Liver (tissue), 8 donors: ENCODE measurements at regions not wholly inside any gene's neighbourhood (a gene's known extent, or its start where the extent isn't known, plus 50 kb on each side); places are given as distances from the start of the nearest gene placed in this dataset.

Experiments used
- DNase-seq: peaks from one replicate; pipeline ENCODE4 v3.0.0-alpha.2; 2017; ENCODE audit warnings: low spot score
- H3K27ac ChIP-seq, 2 donors: one replicate each; pipeline ENCODE4 v1.7.0; 2013; ENCODE audit warnings: inconsistent platforms in 2 of 2, low read length in 2 of 2, control low read depth in 1 of 2, low read depth in 1 of 2, mild to moderate bottlenecking in 1 of 2
- H3K27me3 ChIP-seq, 4 donors: one replicate each; pipeline versions ENCODE4 v1.6.1 to v1.7.0; 2013; ENCODE audit warnings: low read length in 3 of 4, inconsistent platforms in 1 of 4, mild to moderate bottlenecking in 1 of 4, moderate library complexity in 1 of 4; ENCODE audit not compliant: control insufficient read depth in 4 of 4, insufficient read depth in 4 of 4
- H3K36me3 ChIP-seq, 4 donors: one replicate each; pipeline versions ENCODE4 v1.6.1 to v1.7.0; 2013; ENCODE audit warnings: low read length in 3 of 4, mild to moderate bottlenecking in 3 of 4, low read depth in 1 of 4, moderate library complexity in 1 of 4; ENCODE audit not compliant: control insufficient read depth in 4 of 4, insufficient read depth in 3 of 4
- H3K4me1 ChIP-seq, 4 donors: one replicate each; pipeline versions ENCODE4 v1.6.1 to v1.7.0; 2013; ENCODE audit warnings: low read length in 3 of 4, mild to moderate bottlenecking in 3 of 4, moderate library complexity in 1 of 4; ENCODE audit not compliant: control insufficient read depth in 4 of 4, insufficient read depth in 4 of 4
- H3K4me3 ChIP-seq, 3 donors: one replicate each; pipeline versions ENCODE4 v1.6.1 to v1.7.0; 2013; ENCODE audit warnings: low read length in 3 of 3, control low read depth in 1 of 3, low read depth in 1 of 3, mild to moderate bottlenecking in 1 of 3
- H3K9ac ChIP-seq, 2 donors: one replicate each; pipeline ENCODE4 v1.7.0; 2013; ENCODE audit warnings: low read length in 2 of 2, mild to moderate bottlenecking in 2 of 2, moderate library complexity in 2 of 2, control low read depth in 1 of 2, low read depth in 1 of 2
- H3K9me3 ChIP-seq, 4 donors: one replicate each; pipeline versions ENCODE4 v1.6.1 to v1.7.0; 2013; ENCODE audit warnings: low read length in 3 of 4; ENCODE audit not compliant: control insufficient read depth in 4 of 4
- EGR1 ChIP-seq, 2 donors: IDR thresholded peaks; 2 replicates each; pipeline ENCODE4 v1.6.1; 2016 to 2018; ENCODE audit warnings: antibody characterized with exemption in 2 of 2, low read depth in 2 of 2
- FOXA1 ChIP-seq: IDR thresholded peaks from 2 replicates; pipeline ENCODE4 v1.6.1; 2016; ENCODE audit warnings: antibody characterized with exemption
- FOXA2 ChIP-seq: IDR thresholded peaks from 2 replicates; pipeline ENCODE4 v1.6.1; 2016; ENCODE audit warnings: antibody characterized with exemption
- GABPA ChIP-seq, 2 donors: IDR thresholded peaks in 1 of 2; conservative IDR thresholded peaks in 1 of 2; 2 replicates each; pipeline ENCODE4 v1.6.1; 2016; ENCODE audit warnings: antibody characterized with exemption in 2 of 2, mild to moderate bottlenecking in 1 of 2, moderate library complexity in 1 of 2
- HNF4A ChIP-seq, 2 donors: conservative IDR thresholded peaks; 2 replicates each; pipeline ENCODE4 v1.6.1; 2016; ENCODE audit warnings: antibody characterized with exemption in 2 of 2, mild to moderate bottlenecking in 2 of 2
- HNF4G ChIP-seq: IDR thresholded peaks from 2 replicates; pipeline ENCODE4 v1.6.1; 2016; ENCODE audit warnings: antibody characterized with exemption
- JUND ChIP-seq, 2 donors: IDR thresholded peaks; 2 replicates each; pipeline ENCODE4 v1.6.1; 2016; ENCODE audit warnings: antibody characterized with exemption in 2 of 2
- MAX ChIP-seq: IDR thresholded peaks from 2 replicates; pipeline ENCODE4 v1.6.1; 2016; ENCODE audit warnings: antibody characterized with exemption
- NR2F2 ChIP-seq: IDR thresholded peaks from 2 replicates; pipeline ENCODE4 v1.6.1; 2016; ENCODE audit warnings: antibody characterized with exemption
- RAD21 ChIP-seq, 2 donors: IDR thresholded peaks; 2 replicates each; pipeline ENCODE4 v1.6.1; 2016; ENCODE audit warnings: antibody characterized with exemption in 2 of 2, mild to moderate bottlenecking in 2 of 2
- RXRA ChIP-seq, 2 donors: IDR thresholded peaks; 2 replicates each; pipeline ENCODE4 v1.6.1; 2017 to 2018; ENCODE audit warnings: antibody characterized with exemption in 2 of 2, mild to moderate bottlenecking in 1 of 2
- SP1 ChIP-seq: IDR thresholded peaks from 2 replicates; pipeline ENCODE4 v1.6.1; 2018; ENCODE audit warnings: antibody characterized with exemption, mild to moderate bottlenecking
- TAF1 ChIP-seq: conservative IDR thresholded peaks from 2 replicates; pipeline ENCODE4 v1.6.1; 2016; ENCODE audit warnings: antibody characterized with exemption, mild to moderate bottlenecking
- YY1 ChIP-seq: IDR thresholded peaks from 2 replicates; pipeline ENCODE4 v1.6.1; 2016; ENCODE audit warnings: antibody characterized with exemption, mild to moderate bottlenecking
- ZBTB33 ChIP-seq: IDR thresholded peaks from 2 replicates; pipeline ENCODE4 v1.6.1; 2016; ENCODE audit warnings: antibody characterized with exemption
- WGBS: extraction: QIAGEN DNeasy Blood & Tissue Kit; methylation state at CpG from one replicate; pipeline ENCODE4 v1.1.7; 2013; 5-methylcytosine and 5-hydroxymethylcytosine counted together
- TF ChIP-seq, protein P1 (sequence below): fragments of 150-350 bp; IDR thresholded peaks from 2 replicates; pipeline ENCODE4 v1.5.1; 2017; ENCODE audit warnings: improper control_type of control experiment, low read depth, low read length; ENCODE audit not compliant: missing input control
- TF ChIP-seq, protein P2 (sequence below): IDR thresholded peaks from 2 replicates; pipeline ENCODE4 v1.6.1; 2016; ENCODE audit warnings: antibody characterized with exemption, mild to moderate bottlenecking
- donor health status: healthy.
- donor health status: healthy.
- donor health status: healthy.
- donor health status: healthy.
- donor health status: healthy.

GRCh38 chr17:63070031-63070430 lies 104.0 kb downstream of the TANC2 start (continued):
- TF ChIP-seq, protein P1, sequence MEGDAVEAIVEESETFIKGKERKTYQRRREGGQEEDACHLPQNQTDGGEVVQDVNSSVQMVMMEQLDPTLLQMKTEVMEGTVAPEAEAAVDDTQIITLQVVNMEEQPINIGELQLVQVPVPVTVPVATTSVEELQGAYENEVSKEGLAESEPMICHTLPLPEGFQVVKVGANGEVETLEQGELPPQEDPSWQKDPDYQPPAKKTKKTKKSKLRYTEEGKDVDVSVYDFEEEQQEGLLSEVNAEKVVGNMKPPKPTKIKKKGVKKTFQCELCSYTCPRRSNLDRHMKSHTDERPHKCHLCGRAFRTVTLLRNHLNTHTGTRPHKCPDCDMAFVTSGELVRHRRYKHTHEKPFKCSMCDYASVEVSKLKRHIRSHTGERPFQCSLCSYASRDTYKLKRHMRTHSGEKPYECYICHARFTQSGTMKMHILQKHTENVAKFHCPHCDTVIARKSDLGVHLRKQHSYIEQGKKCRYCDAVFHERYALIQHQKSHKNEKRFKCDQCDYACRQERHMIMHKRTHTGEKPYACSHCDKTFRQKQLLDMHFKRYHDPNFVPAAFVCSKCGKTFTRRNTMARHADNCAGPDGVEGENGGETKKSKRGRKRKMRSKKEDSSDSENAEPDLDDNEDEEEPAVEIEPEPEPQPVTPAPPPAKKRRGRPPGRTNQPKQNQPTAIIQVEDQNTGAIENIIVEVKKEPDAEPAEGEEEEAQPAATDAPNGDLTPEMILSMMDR: no peak
- no peak for TF ChIP-seq HNF4A (conservative IDR thresholded peaks at IDR 0.05)
- TF ChIP-seq EGR1 (IDR thresholded peaks at IDR 0.05; ENCODE audit: low read depth in 2 of 2): no peak

- 86% methylated on average over 2 of the region's 2 CpGs for WGBS
- Histone ChIP-seq H3K4me1 (no peaks in the 10 kb centered on the region), H3K36me3 (no peaks in the 10 kb centered on the region), H3K9ac (no peak overlapping the region), H3K9me3 (no peaks in the 10 kb centered on the region), H3K27me3 (no peaks in the 10 kb centered on the region), H3K27ac (no peak overlapping the region), H3K4me3 (no peak overlapping the region)
- no peak for DNase-seq
- TF ChIP-seq JUND (IDR thresholded peaks at IDR 0.05): no peak
- no peak for TF ChIP-seq HNF4G
- TF ChIP-seq RAD21 (IDR thresholded peaks at IDR 0.05): no peak
- no peak for TF ChIP-seq RXRA (IDR thresholded peaks at IDR 0.05)
- TF ChIP-seq HNF4A (conservative IDR thresholded peaks at IDR 0.05): no peak
- TF ChIP-seq NR2F2: no peak
- TF ChIP-seq YY1: no peak
- TF ChIP-seq FOXA2: no peak
- TF ChIP-seq FOXA1: no peak
- no peak for TF ChIP-seq ZBTB33
- no peak for TF ChIP-seq SP1
Measured at GRCh38 chr17:63071797-63072196, 105.8 kb downstream of the TANC2 start.

GRCh38 chr17:63075969-63076368 lies 109.9 kb downstream of the TANC2 start:
- H3K9ac ChIP-seq: no peak overlapping the region
- H3K36me3 ChIP-seq: no peaks in the 10 kb centered on the region
- WGBS: 68% methylated on average over 1 of the region's 1 CpG
- no peak overlapping the region for H3K27ac ChIP-seq
- H3K9me3 ChIP-seq: no peaks in the 10 kb centered on the region
- no peak overlapping the region for H3K4me3 ChIP-seq
- H3K4me1 ChIP-seq: no peaks in the 10 kb centered on the region
- H3K27me3 ChIP-seq: no peaks in the 10 kb centered on the region
- DNase-seq: no peak
- no peak for TF ChIP-seq EGR1 (IDR thresholded peaks at IDR 0.05; ENCODE audit: low read depth in 2 of 2)
- TF ChIP-seq TAF1: no peak
- no peak for TF ChIP-seq MAX
- TF ChIP-seq SP1: no peak
- TF ChIP-seq GABPA (IDR thresholded peaks at IDR 0.05 in 1 of 2, conservative IDR thresholded peaks at IDR 0.05 in 1 of 2): no peak
- TF ChIP-seq YY1: no peak
- no peak for TF ChIP-seq HNF4G
- TF ChIP-seq, protein P2, sequence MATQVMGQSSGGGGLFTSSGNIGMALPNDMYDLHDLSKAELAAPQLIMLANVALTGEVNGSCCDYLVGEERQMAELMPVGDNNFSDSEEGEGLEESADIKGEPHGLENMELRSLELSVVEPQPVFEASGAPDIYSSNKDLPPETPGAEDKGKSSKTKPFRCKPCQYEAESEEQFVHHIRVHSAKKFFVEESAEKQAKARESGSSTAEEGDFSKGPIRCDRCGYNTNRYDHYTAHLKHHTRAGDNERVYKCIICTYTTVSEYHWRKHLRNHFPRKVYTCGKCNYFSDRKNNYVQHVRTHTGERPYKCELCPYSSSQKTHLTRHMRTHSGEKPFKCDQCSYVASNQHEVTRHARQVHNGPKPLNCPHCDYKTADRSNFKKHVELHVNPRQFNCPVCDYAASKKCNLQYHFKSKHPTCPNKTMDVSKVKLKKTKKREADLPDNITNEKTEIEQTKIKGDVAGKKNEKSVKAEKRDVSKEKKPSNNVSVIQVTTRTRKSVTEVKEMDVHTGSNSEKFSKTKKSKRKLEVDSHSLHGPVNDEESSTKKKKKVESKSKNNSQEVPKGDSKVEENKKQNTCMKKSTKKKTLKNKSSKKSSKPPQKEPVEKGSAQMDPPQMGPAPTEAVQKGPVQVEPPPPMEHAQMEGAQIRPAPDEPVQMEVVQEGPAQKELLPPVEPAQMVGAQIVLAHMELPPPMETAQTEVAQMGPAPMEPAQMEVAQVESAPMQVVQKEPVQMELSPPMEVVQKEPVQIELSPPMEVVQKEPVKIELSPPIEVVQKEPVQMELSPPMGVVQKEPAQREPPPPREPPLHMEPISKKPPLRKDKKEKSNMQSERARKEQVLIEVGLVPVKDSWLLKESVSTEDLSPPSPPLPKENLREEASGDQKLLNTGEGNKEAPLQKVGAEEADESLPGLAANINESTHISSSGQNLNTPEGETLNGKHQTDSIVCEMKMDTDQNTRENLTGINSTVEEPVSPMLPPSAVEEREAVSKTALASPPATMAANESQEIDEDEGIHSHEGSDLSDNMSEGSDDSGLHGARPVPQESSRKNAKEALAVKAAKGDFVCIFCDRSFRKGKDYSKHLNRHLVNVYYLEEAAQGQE: no peak
- no peak for TF ChIP-seq ZBTB33
- no peak for TF ChIP-seq FOXA1
- TF ChIP-seq NR2F2: no peak
- no peak for TF ChIP-seq JUND (IDR thresholded peaks at IDR 0.05)
